GM23248 (cell line): ENCODE measurements at regions not wholly inside any gene's neighbourhood (a gene's known extent, or its start where the extent isn't known, plus 50 kb on each side); places are given as distances from the start of the nearest gene placed in this dataset.

Experiments used
- EZH2 ChIP-seq: fragments of 200-600 bp; sonication (generic); IDR thresholded peaks from 2 replicates; pipeline ENCODE4 v1.6.1; 2018; ENCODE audit warnings: antibody characterized with exemption, mild to moderate bottlenecking; ENCODE audit not compliant: insufficient read depth, poor library complexity, severe bottlenecking
- EZH2phosphoT487 ChIP-seq: fragments of 200-600 bp; sonication (generic); IDR thresholded peaks from 2 replicates; pipeline ENCODE4 v1.6.1; 2018; ENCODE audit warnings: antibody characterized with exemption, moderate library complexity, mild to moderate bottlenecking, low read depth; ENCODE audit not compliant: insufficient read depth

DNA sequence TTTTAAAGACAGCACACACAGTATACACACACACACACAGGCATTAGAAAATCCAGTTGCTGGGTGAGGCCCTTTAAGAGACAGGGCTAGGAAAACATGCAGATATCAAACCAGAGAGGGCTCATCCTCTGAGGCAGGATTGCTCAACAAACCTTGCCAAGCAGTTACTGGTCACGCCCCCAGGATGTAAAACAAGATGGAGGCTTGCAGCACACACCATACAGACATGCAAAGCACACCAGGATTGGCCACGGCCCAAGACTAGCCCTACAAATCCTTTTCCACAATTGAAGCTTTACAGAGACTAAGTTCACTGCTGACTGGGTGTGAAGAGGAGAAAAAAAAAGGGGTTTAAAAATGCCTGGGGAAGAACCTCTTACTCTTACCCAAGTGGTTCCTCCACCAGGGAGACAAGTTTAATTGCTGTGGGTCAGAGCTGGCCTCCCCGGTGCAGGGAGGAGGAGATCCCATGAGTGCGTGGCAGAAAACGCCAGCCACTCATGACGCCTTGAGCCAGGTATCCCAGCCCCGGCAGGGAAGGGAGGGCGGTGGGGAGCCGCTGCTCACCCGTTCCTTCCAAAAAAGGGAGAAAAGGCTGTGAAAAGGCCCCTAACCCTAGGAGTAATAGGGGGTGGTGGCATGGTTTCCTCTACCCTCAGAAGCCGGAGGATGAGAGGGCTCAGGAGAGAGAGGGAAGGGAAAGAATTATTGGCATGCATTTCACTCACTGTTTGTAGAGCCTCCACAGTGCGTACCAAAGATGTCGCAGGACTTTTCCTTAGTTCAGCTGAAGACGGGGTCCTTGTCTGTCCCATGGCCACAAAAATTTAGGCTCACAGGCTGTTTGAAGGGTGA, 594.6 kb upstream of the ZP4 start:
- no peak for TF ChIP-seq EZH2
- no peak for TF ChIP-seq EZH2phosphoT487
